SK-N-SH (cell line): ENCODE measurements at regions not wholly inside any gene's neighbourhood (a gene's known extent, or its start where the extent isn't known, plus 50 kb on each side); places are given as distances from the start of the nearest gene placed in this dataset.

Experiments
- EZH2phosphoT487 ChIP-seq: fragments of 200-600 bp; sonication (generic); IDR thresholded peaks from 2 replicates; pipeline ENCODE4 v1.6.1; 2017; ENCODE audit warnings: low read depth, mixed run types, mild to moderate bottlenecking, antibody characterized with exemption, moderate library complexity, borderline replicate concordance
- FOXJ3 ChIP-seq: sonication (generic); formaldehyde crosslinking; IDR thresholded peaks from 2 replicates; pipeline ENCODE4 v1.5.1; 2020; ENCODE audit warnings: mild to moderate bottlenecking, missing genetic modification reagents
- FOXM1 ChIP-seq: IDR thresholded peaks from 2 replicates; pipeline ENCODE4 v1.4.0; 2012; ENCODE audit warnings: low read depth, mild to moderate bottlenecking
- GABPA ChIP-seq: IDR thresholded peaks from 2 replicates; pipeline ENCODE4 v1.4.0; 2012; ENCODE audit warnings: low read depth, mild to moderate bottlenecking
- JUND ChIP-seq: IDR thresholded peaks from 2 replicates; pipeline ENCODE4 v1.4.0; 2012
- POLR2AphosphoS5 ChIP-seq: IDR thresholded peaks from 2 replicates; pipeline ENCODE4 v1.6.1; 2012; ENCODE audit warnings: low read depth, low read length
- SMC3 ChIP-seq: IDR thresholded peaks from 2 replicates; pipeline ENCODE4 v1.6.1; 2012; ENCODE audit warnings: low read depth, low read length, improper control_type of control experiment
- TAF1 ChIP-seq: IDR thresholded peaks from 2 replicates; pipeline ENCODE4 v1.6.1; 2012; ENCODE audit warnings: low read depth, mild to moderate bottlenecking, low read length, moderate library complexity, borderline replicate concordance
- TCF12 ChIP-seq: IDR thresholded peaks from 2 replicates; pipeline ENCODE4 v1.4.0; 2012
- TF ChIP-seq, protein P1 (sequence below): fragments of 200-600 bp; sonication (generic); IDR thresholded peaks from 2 replicates; pipeline ENCODE4 v1.6.1; 2017; ENCODE audit warnings: antibody characterized with exemption, mild to moderate bottlenecking, moderate library complexity
- TF ChIP-seq, protein P2 (sequence below): fragments of 150-350 bp; IDR thresholded peaks from 2 replicates; pipeline ENCODE4 v1.6.1; 2017; ENCODE audit warnings: antibody characterized with exemption, low read length, low read depth, borderline replicate concordance

DNA sequence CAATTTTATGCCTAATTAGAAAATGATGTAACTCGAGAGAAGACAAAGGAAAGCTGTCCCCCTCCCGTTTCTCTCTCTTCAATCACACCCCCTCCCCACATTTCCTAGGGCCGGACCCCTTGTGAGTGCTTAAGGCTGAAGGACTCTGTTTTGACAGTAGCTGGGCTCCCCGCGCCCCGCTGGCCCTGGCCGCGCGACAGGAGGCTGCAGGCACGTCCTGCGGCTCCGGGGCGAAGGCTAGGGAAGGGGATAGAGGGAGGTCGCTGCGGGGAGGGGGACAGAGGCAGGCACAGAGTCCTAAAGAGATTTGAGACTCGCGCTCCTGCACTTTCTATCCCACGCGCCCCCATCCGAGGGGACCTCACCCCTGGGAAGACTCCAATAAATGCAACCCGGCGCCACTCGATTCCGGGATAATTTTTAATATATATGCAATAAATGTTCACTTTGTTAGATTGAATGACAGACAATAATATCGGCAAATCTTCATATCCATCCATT lies 56.2 kb upstream of the TMEM33 start:
- TF ChIP-seq SMC3 = no peak
- TF ChIP-seq, protein P1, sequence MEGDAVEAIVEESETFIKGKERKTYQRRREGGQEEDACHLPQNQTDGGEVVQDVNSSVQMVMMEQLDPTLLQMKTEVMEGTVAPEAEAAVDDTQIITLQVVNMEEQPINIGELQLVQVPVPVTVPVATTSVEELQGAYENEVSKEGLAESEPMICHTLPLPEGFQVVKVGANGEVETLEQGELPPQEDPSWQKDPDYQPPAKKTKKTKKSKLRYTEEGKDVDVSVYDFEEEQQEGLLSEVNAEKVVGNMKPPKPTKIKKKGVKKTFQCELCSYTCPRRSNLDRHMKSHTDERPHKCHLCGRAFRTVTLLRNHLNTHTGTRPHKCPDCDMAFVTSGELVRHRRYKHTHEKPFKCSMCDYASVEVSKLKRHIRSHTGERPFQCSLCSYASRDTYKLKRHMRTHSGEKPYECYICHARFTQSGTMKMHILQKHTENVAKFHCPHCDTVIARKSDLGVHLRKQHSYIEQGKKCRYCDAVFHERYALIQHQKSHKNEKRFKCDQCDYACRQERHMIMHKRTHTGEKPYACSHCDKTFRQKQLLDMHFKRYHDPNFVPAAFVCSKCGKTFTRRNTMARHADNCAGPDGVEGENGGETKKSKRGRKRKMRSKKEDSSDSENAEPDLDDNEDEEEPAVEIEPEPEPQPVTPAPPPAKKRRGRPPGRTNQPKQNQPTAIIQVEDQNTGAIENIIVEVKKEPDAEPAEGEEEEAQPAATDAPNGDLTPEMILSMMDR = no peak
- no peak for TF ChIP-seq GABPA
- no peak for TF ChIP-seq POLR2AphosphoS5
- no peak for TF ChIP-seq JUND
- no peak for TF ChIP-seq TCF12
- TF ChIP-seq, protein P2, sequence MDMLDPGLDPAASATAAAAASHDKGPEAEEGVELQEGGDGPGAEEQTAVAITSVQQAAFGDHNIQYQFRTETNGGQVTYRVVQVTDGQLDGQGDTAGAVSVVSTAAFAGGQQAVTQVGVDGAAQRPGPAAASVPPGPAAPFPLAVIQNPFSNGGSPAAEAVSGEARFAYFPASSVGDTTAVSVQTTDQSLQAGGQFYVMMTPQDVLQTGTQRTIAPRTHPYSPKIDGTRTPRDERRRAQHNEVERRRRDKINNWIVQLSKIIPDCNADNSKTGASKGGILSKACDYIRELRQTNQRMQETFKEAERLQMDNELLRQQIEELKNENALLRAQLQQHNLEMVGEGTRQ = no peak
- TF ChIP-seq TAF1 = no peak
- no peak for TF ChIP-seq FOXJ3 (CRISPR knock-in tag)
- no peak for TF ChIP-seq EZH2phosphoT487
- no peak for TF ChIP-seq FOXM1
